ENCODE measurements at regions not wholly inside any gene's neighbourhood (a gene's known extent, or its start where the extent isn't known, plus 50 kb on each side); places are given as distances from the start of the nearest gene placed in this dataset.

DNA sequence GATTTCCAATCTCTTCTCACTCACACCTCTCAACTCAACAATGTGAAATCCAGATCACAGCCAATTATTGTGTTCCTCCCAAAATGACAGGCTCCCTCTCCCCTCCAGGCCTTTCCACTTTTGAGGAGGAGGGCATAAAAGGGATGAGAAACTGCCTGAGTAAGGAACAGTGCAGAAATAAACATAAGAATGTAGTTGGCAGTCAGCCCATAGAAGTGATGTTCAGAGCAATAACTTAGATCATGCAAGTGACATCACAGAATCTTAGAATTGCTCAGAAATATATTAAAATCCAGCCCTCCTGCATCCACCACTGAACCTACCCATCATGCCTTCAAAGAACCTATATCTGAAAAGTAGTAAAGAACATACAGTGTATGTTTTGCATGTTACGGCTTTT is 299.4 kb upstream of the GADL1 start:
- TF ChIP-seq, protein P1, sequence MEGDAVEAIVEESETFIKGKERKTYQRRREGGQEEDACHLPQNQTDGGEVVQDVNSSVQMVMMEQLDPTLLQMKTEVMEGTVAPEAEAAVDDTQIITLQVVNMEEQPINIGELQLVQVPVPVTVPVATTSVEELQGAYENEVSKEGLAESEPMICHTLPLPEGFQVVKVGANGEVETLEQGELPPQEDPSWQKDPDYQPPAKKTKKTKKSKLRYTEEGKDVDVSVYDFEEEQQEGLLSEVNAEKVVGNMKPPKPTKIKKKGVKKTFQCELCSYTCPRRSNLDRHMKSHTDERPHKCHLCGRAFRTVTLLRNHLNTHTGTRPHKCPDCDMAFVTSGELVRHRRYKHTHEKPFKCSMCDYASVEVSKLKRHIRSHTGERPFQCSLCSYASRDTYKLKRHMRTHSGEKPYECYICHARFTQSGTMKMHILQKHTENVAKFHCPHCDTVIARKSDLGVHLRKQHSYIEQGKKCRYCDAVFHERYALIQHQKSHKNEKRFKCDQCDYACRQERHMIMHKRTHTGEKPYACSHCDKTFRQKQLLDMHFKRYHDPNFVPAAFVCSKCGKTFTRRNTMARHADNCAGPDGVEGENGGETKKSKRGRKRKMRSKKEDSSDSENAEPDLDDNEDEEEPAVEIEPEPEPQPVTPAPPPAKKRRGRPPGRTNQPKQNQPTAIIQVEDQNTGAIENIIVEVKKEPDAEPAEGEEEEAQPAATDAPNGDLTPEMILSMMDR (IDR thresholded peaks at IDR 0.05; ENCODE audit: insufficient read depth, low read length, severe bottlenecking), result no peak
- DNase-seq (ENCODE audit: low read depth) (no peak), FAIRE-seq (no peak)
- H3K27me3 ChIP-seq (ENCODE audit: control insufficient read depth, insufficient read depth, low read length), result no peaks in the 10 kb centered on the region
- no peak overlapping the region for H3K4me3 ChIP-seq (ENCODE audit: low read depth, low read length)
- no peaks in the 10 kb centered on the region for H3K36me3 ChIP-seq (ENCODE audit: control insufficient read depth, insufficient read depth, low read length)

DNA sequence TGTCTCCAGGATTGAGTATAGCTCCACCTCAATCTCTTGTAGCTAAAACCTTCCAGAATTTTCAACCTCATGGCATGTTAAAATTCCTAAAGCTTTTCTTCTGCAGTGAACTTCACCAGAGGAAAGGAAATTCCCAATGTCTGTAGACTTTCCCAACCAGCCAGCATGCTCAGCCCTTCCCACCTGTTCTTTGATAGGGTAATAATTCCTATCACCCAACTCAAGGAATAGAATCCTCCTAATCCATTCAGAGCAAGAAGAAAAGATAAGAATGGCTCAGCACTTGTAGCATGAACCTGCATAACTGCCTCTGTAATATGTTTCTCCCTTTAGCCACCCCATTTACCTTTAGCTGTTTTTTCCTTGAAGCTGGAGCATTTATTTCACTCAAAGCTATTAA is 301.8 kb upstream of the GADL1 start:
- no peak for DNase-seq (ENCODE audit: low read depth)
- no peaks in the 10 kb centered on the region for H3K36me3 ChIP-seq (ENCODE audit: control insufficient read depth, insufficient read depth, low read length)
- no peaks in the 10 kb centered on the region for H3K27me3 ChIP-seq (ENCODE audit: control insufficient read depth, insufficient read depth, low read length)
- no peak for FAIRE-seq
- H3K4me3 ChIP-seq (ENCODE audit: low read depth, low read length), result no peak overlapping the region
- TF ChIP-seq, protein P1 (IDR thresholded peaks at IDR 0.05; ENCODE audit: insufficient read depth, low read length, severe bottlenecking), result no peak

DNA sequence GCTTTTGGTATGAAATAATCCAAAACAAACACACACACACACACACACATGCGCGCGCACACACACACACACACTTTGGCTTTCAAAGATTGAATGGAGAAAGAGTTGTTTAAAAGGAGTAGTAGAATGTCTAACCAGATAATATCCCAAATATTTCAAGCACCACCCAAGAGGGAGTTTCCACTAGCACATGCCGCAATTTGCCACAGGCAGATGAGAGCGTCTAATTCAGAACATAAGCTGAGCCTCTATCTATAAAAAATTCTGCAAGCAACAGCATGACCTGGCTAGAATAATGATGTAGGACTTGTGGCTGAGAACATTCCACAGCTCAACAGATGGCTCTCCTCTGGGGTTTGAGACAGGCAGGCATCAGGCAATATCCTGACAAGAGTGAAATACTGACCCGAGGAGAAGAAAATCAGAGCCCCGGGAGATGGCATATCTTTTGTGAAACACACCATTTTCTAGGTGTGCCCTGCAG is 302.5 kb upstream of the GADL1 start:
- FAIRE-seq, result no peak

DNA sequence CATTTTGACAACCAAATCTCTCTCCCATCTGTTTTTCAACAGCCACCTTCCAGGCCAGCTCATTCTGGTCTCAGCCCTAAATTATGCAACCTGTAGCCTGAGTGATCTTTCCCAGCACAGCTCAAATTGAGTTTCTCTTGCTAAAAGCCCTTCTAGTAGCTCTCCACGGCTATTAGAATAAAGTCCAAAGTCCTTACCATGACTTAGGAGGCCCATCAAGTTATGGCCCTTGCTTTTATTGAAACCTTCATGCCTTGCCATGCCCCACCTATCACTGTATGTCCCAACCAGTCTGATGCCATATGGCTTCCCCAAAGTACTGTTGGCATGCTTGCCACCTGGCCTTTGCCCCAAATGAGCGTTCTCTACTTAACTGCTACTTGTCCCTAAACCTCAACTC is 303.5 kb upstream of the GADL1 start:
- Histone ChIP-seq H3K4me3 (ENCODE audit: low read depth, low read length) (no peak overlapping the region), H3K27me3 (ENCODE audit: control insufficient read depth, insufficient read depth, low read length) (no peaks in the 10 kb centered on the region), H3K36me3 (ENCODE audit: control insufficient read depth, insufficient read depth, low read length) (no peaks in the 10 kb centered on the region)
- DNase-seq (ENCODE audit: low read depth) (peak; percentile 24), FAIRE-seq (no peak)
- TF ChIP-seq, protein P1 (IDR thresholded peaks at IDR 0.05; ENCODE audit: insufficient read depth, low read length, severe bottlenecking), result no peak

More for the DNA sequence above, 302.5 kb upstream of the GADL1 start:
- TF ChIP-seq, protein P1 (IDR thresholded peaks at IDR 0.05; ENCODE audit: insufficient read depth, low read length, severe bottlenecking), result no peak
- Histone ChIP-seq H3K4me3 (ENCODE audit: low read depth, low read length) (no peak overlapping the region), H3K36me3 (ENCODE audit: control insufficient read depth, insufficient read depth, low read length) (no peaks in the 10 kb centered on the region), H3K27me3 (ENCODE audit: control insufficient read depth, insufficient read depth, low read length) (no peaks in the 10 kb centered on the region)
- peak; percentile 87 for DNase-seq (ENCODE audit: low read depth)

DNA sequence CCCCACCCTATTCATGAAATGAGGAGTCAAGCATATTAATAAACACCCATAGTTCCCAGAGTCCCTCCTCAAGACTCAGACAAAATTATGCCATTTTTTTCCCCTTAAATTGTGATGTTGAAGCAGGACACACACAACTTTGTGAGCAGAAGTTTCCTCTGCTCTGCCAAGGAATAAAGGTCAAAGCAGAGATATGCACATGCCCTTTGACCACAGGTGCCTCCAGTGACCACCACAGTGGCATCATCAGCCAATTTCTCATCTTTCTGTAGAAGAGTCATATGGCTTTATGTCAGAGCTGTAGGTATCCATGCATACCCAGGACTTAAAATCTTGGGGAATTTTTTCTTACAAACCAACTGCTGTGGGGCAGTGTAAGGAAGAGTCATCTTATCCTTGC is 304.4 kb upstream of the GADL1 start:
- Histone ChIP-seq H3K36me3 (ENCODE audit: control insufficient read depth, insufficient read depth, low read length) (no peaks in the 10 kb centered on the region), H3K4me3 (ENCODE audit: low read depth, low read length) (no peak overlapping the region), H3K27me3 (ENCODE audit: control insufficient read depth, insufficient read depth, low read length) (no peaks in the 10 kb centered on the region)
- DNase-seq (ENCODE audit: low read depth) (no peak), FAIRE-seq (no peak)
- TF ChIP-seq, protein P1 (IDR thresholded peaks at IDR 0.05; ENCODE audit: insufficient read depth, low read length, severe bottlenecking), result no peak

Data from bronchial epithelial cell (primary cell).